ENCODE measurements at regions not wholly inside any gene's neighbourhood (a gene's known extent, or its start where the extent isn't known, plus 50 kb on each side); places are given as distances from the start of the nearest gene placed in this dataset.
"Not testable (repeated sequence)": the region's sequence is repeated elsewhere in the genome, so short reads cannot be mapped to it uniquely, and the experiment has no call there.

DNA sequence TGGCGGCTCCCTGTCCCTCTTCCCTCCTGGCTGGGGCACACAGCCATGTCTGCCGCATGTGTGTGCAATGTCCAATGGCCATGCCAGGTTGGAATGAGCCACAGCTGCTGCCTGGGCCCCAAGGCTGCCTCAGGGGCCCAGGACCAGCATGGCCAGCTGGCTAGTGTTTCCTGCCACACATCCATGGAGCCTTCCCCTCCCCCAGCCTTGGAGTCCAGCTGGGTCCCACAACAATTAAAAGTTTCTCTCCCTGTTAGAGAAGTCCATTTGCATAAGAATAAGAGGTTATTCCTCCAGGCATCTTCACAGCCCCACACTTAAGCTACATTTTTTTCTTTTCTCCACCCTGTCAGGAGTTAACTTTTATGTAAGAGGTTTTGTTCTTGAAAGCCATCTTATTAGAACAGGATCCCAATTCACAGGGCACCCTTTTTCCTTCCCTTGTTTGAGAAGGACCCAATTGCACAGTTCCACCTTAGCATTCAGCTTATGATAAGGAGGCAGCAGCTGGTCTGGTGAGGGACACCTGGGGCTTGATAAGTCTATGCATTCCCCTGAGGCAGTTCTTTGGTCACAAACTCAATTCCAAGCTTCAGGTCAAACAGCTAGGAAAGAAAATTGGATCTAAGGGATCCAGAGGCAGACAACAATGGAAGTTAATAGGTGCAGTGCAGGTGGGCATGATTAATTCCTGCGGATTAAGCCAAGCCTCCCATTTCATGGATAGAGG is 963.3 kb upstream of the GRIA3 start:
- no peaks in the 10 kb centered on the region for H3F3A ChIP-seq (ENCODE audit: control insufficient read depth, insufficient read depth)
- no peaks in the 10 kb centered on the region for H3K79me2 ChIP-seq (ENCODE audit: control insufficient read depth, low read length)
- H3K36me3 ChIP-seq (ENCODE audit: control insufficient read depth, low read length) = no peaks in the 10 kb centered on the region
- no peak overlapping the region for H3K27ac ChIP-seq (ENCODE audit: low read depth, low read length)
- H3K27me3 ChIP-seq (ENCODE audit: control insufficient read depth, low read length) = no peaks in the 10 kb centered on the region
- H3K4me1 ChIP-seq (ENCODE audit: control insufficient read depth, low read length) = no peaks in the 10 kb centered on the region
- TF ChIP-seq EZH2phosphoT487 (IDR thresholded peaks at IDR 0.05; ENCODE audit: borderline replicate concordance, low read length) = no peak
- TF ChIP-seq, protein P1, sequence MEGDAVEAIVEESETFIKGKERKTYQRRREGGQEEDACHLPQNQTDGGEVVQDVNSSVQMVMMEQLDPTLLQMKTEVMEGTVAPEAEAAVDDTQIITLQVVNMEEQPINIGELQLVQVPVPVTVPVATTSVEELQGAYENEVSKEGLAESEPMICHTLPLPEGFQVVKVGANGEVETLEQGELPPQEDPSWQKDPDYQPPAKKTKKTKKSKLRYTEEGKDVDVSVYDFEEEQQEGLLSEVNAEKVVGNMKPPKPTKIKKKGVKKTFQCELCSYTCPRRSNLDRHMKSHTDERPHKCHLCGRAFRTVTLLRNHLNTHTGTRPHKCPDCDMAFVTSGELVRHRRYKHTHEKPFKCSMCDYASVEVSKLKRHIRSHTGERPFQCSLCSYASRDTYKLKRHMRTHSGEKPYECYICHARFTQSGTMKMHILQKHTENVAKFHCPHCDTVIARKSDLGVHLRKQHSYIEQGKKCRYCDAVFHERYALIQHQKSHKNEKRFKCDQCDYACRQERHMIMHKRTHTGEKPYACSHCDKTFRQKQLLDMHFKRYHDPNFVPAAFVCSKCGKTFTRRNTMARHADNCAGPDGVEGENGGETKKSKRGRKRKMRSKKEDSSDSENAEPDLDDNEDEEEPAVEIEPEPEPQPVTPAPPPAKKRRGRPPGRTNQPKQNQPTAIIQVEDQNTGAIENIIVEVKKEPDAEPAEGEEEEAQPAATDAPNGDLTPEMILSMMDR (IDR thresholded peaks at IDR 0.05; ENCODE audit: low read depth, low read length, poor library complexity, severe bottlenecking) = no peak
- no peaks in the 10 kb centered on the region for H3K9me3 ChIP-seq (ENCODE audit: control insufficient read depth, insufficient read depth, low read length)
- no peak overlapping the region for H3K4me3 ChIP-seq (ENCODE audit: low read length)
- H3K9me2 ChIP-seq (replicated peaks; ENCODE audit: control insufficient read depth, low read length) = no peaks in the 10 kb centered on the region
- H3K4me2 ChIP-seq (ENCODE audit: low read length) = no peak overlapping the region
- no peaks in the 10 kb centered on the region for H4K20me1 ChIP-seq (ENCODE audit: control insufficient read depth, insufficient read depth, low read depth, low read length)

- H3K36me3 ChIP-seq (ENCODE audit: control insufficient read depth, low read length); H3K27me3 ChIP-seq (ENCODE audit: control insufficient read depth, low read length); H3K4me3 ChIP-seq (ENCODE audit: low read length); H3F3A ChIP-seq (ENCODE audit: control insufficient read depth, insufficient read depth); H3K9me3 ChIP-seq (ENCODE audit: control insufficient read depth, insufficient read depth, low read length); H4K20me1 ChIP-seq (ENCODE audit: control insufficient read depth, insufficient read depth, low read depth, low read length); H3K27ac ChIP-seq (ENCODE audit: low read depth, low read length); H3K79me2 ChIP-seq (ENCODE audit: control insufficient read depth, low read length); H3K4me2 ChIP-seq (ENCODE audit: low read length); H3K4me1 ChIP-seq (ENCODE audit: control insufficient read depth, low read length); H3K9me2 ChIP-seq (replicated peaks; ENCODE audit: control insufficient read depth, low read length): not testable (repeated sequence)
These were observed 962.3 kb upstream of the GRIA3 start for GRCh38 chrX:122221810-122222209.

- H3K4me2 ChIP-seq (ENCODE audit: low read length); H3K4me1 ChIP-seq (ENCODE audit: control insufficient read depth, low read length); H3K9me2 ChIP-seq (replicated peaks; ENCODE audit: control insufficient read depth, low read length); H3K27ac ChIP-seq (ENCODE audit: low read depth, low read length); H3K27me3 ChIP-seq (ENCODE audit: control insufficient read depth, low read length); H3F3A ChIP-seq (ENCODE audit: control insufficient read depth, insufficient read depth); H3K9me3 ChIP-seq (ENCODE audit: control insufficient read depth, insufficient read depth, low read length); H4K20me1 ChIP-seq (ENCODE audit: control insufficient read depth, insufficient read depth, low read depth, low read length); H3K79me2 ChIP-seq (ENCODE audit: control insufficient read depth, low read length); H3K36me3 ChIP-seq (ENCODE audit: control insufficient read depth, low read length); H3K4me3 ChIP-seq (ENCODE audit: low read length): not testable (repeated sequence)
These were observed 959.9 kb upstream of the GRIA3 start for GRCh38 chrX:122224137-122224536.

DNA sequence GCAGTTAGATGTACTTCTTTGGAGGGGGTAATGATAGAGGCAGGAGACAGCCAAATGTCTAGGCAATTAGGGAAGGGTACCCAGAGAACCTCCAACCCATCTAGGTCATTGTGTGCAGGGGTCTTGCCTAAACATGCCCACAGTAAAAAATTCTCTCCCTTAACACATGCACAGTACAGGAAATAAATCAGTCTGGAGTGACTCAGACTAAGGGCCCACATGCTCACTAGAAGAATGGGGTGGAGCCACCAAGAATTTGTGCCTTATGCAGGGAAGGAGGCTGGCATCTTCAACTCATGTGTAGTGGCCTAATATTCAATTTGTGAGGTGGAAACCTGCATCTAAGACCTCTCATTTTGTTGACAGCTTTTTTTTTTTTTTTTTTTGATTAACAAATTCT is 945.3 kb upstream of the GRIA3 start:
- no peaks in the 10 kb centered on the region for H3K4me1 ChIP-seq (ENCODE audit: control insufficient read depth, low read length)
- no peak overlapping the region for H3K4me3 ChIP-seq (ENCODE audit: low read length)
- H4K20me1 ChIP-seq (ENCODE audit: control insufficient read depth, insufficient read depth, low read depth, low read length) = no peaks in the 10 kb centered on the region
- H3K9me3 ChIP-seq (ENCODE audit: control insufficient read depth, insufficient read depth, low read length) = no peaks in the 10 kb centered on the region
- H3K4me2 ChIP-seq (ENCODE audit: low read length) = no peak overlapping the region
- TF ChIP-seq EZH2phosphoT487 (IDR thresholded peaks at IDR 0.05; ENCODE audit: borderline replicate concordance, low read length) = no peak
- TF ChIP-seq, protein P1 (IDR thresholded peaks at IDR 0.05; ENCODE audit: low read depth, low read length, poor library complexity, severe bottlenecking) = no peak
- H3F3A ChIP-seq (ENCODE audit: control insufficient read depth, insufficient read depth) = no peaks in the 10 kb centered on the region
- H3K79me2 ChIP-seq (ENCODE audit: control insufficient read depth, low read length) = no peaks in the 10 kb centered on the region
- no peaks in the 10 kb centered on the region for H3K36me3 ChIP-seq (ENCODE audit: control insufficient read depth, low read length)
- H3K27ac ChIP-seq (ENCODE audit: low read depth, low read length) = no peak overlapping the region
- H3K9me2 ChIP-seq (replicated peaks; ENCODE audit: control insufficient read depth, low read length) = no peaks in the 10 kb centered on the region
- H3K27me3 ChIP-seq (ENCODE audit: control insufficient read depth, low read length) = no peaks in the 10 kb centered on the region
